Activated CD8-positive, alpha-beta T cell treated with anti-CD3 and anti-CD28 coated beads, Interleukin-2, amount 10 ng/mL, durations not matched to agents 7 days and 5 days (primary cell): ENCODE measurements at regions not wholly inside any gene's neighbourhood (a gene's known extent, or its start where the extent isn't known, plus 50 kb on each side); places are given as distances from the start of the nearest gene placed in this dataset.

Experiments
- ATAC-seq: fragments of 150-1000 bp; cut with Tn5 transposase; one replicate; pipeline ENCODE4 v1.10.0; 2021; ENCODE audit warnings: moderate library complexity
- CTCF ChIA-PET: fragments of 350-600 bp; sonication (Branson Sonifier 250); formaldehyde crosslinking; loops from one replicate; lab custom pipeline; 2021; ENCODE audit warnings: antibody characterized with exemption; lab: Charles Lee
- POLR2A ChIA-PET: fragments of 350-600 bp; sonication (Branson Sonifier 250); formaldehyde crosslinking; loops from one replicate; lab custom pipeline; 2021; ENCODE audit warnings: antibody characterized with exemption; lab: Charles Lee
- DNase-seq: peaks from one replicate; pipeline ENCODE4 v3.0.0-alpha.2; 2020
- H3K27ac Mint-ChIP-seq: one replicate; pipeline ENCODE4 v1.8.0; 2021; ENCODE audit warnings: mild to moderate bottlenecking, mixed read lengths
- H3K27me3 Mint-ChIP-seq: one replicate; pipeline ENCODE4 v1.8.0; 2021; ENCODE audit warnings: low read depth, mixed read lengths
- H3K36me3 Mint-ChIP-seq: one replicate; pipeline ENCODE4 v1.8.0; 2021; ENCODE audit warnings: low read depth, mixed read lengths
- H3K4me1 Mint-ChIP-seq: one replicate; pipeline ENCODE4 v1.8.0; 2021; ENCODE audit warnings: low read depth, mixed read lengths
- H3K4me3 Mint-ChIP-seq: one replicate; pipeline ENCODE4 v1.8.0; 2021; ENCODE audit warnings: mild to moderate bottlenecking, mixed read lengths
- H3K9me3 Mint-ChIP-seq: one replicate; pipeline ENCODE4 v1.8.0; 2022; ENCODE audit warnings: mixed read lengths; ENCODE audit not compliant: insufficient read depth

DNA sequence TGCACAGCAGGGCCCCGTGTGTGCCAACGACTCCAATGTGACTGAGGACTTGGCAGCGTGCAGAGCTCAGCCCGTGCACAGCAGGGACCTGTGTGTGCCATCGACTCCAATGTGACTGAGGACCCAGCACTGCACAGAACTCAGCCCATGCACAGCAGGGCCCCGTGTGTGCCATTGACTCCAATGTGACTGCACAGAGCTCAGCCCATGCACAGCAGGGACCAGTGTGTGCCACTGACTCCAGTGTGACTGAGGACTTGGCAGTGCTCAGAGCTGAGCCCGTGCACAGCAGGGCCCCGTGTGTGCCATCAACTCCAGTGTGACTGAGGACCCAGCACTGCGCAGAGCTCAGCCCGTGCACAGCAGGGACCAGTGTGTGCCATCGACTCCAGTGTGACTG lies 347.8 kb upstream of the B3GAT1 start:
- ChIA-PET CTCF (no interaction called here), POLR2A (no interaction called here)
- H3K27me3 Mint-ChIP-seq: peaks cover 2% of the 10 kb centered on the region
- H3K4me1 Mint-ChIP-seq: no peaks in the 10 kb centered on the region
- H3K9me3 Mint-ChIP-seq: no peaks in the 10 kb centered on the region
- no peaks in the 10 kb centered on the region for H3K36me3 Mint-ChIP-seq
- no peak overlapping the region for H3K4me3 Mint-ChIP-seq
- ATAC-seq (no peak), DNase-seq (no peak)
- H3K27ac Mint-ChIP-seq: no peak overlapping the region

DNA sequence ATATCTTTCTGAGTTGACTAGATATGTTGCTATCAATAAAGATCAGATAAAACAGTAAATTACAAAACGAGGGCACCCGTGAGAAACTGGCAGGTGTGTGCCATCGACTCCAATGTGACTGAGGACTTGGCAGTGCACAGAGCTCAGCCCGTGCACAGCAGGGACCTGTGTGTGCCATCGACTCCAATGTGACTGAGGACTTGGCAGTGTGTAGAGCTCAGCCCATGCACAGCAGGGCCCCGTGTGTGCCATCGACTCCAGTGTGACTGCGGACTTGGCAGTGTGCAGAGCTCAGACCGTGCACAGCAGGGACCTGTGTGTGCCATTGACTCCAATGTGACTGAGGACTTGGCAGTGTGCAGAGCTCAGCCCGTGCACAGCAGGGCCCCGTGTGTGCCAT lies 347.2 kb upstream of the B3GAT1 start:
- ChIA-PET POLR2A (no interaction called here), CTCF (no interaction called here)
- H3K27me3 Mint-ChIP-seq: no peaks in the 10 kb centered on the region
- no peaks in the 10 kb centered on the region for H3K36me3 Mint-ChIP-seq
- H3K27ac Mint-ChIP-seq: no peak overlapping the region
- H3K4me1 Mint-ChIP-seq: no peaks in the 10 kb centered on the region
- no peak for DNase-seq
- ATAC-seq: no peak
- H3K9me3 Mint-ChIP-seq: no peaks in the 10 kb centered on the region
- no peak overlapping the region for H3K4me3 Mint-ChIP-seq

DNA sequence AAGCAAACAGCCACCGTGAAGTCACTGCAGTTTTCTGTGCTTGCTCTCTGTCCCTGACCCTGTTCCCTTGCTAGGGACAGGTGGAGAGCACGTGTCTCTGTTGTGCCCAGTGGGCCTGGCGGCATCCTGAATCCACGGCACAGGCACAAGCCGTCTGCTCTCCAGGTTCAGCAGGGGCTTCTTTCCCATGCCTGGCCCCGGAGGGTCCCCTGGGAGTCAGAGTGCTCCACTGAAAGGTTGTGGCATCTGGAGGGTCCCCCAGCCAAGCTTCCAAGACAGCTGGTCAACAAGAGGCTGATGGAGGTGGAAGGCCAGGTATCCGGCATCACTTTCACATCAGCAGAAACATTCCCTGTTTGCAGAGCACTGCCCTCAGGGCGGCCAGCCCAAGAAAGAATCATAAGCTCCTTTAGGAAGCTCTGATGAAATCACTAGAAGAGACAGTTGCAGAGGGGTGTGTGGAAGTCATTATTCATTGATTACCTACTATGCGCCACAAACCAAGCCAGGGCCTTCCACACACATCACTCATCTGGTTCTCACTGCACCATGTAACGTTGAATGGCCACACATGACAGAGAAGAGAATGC lies 346.4 kb upstream of the B3GAT1 start:
- Mint-ChIP-seq H3K4me3 (no peak overlapping the region), H3K4me1 (no peaks in the 10 kb centered on the region), H3K27me3 (no peaks in the 10 kb centered on the region), H3K36me3 (no peaks in the 10 kb centered on the region), H3K9me3 (no peaks in the 10 kb centered on the region), H3K27ac (no peak overlapping the region)
- DNase-seq (no peak), ATAC-seq (no peak)
- ChIA-PET CTCF (no interaction called here), POLR2A (no interaction called here)

DNA sequence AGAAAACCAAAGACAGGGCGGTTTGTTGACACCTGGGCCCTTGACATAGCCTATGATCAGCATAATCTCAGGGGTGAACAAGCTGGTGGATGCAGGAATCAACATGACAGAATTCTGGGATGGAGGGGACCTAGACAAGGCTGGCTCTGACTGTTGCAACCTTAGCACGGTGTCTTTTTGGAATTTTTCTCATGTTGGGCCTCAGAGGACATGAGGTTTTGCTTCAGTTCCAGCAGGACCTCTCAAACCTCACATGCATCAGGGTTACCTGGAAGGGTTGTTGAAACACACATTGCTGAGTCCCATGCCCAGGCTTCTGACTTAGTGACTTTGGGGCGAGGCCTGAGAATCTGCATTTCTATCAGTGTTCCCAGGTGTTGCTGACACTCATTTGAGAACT lies 345.6 kb upstream of the B3GAT1 start:
- CTCF ChIA-PET: no interaction called here
- Mint-ChIP-seq H3K27ac (no peak overlapping the region), H3K4me3 (no peak overlapping the region), H3K36me3 (no peaks in the 10 kb centered on the region), H3K4me1 (no peaks in the 10 kb centered on the region), H3K9me3 (no peaks in the 10 kb centered on the region), H3K27me3 (no peaks in the 10 kb centered on the region)
- POLR2A ChIA-PET: no interaction called here
- ATAC-seq: no peak
- DNase-seq: no peak

DNA sequence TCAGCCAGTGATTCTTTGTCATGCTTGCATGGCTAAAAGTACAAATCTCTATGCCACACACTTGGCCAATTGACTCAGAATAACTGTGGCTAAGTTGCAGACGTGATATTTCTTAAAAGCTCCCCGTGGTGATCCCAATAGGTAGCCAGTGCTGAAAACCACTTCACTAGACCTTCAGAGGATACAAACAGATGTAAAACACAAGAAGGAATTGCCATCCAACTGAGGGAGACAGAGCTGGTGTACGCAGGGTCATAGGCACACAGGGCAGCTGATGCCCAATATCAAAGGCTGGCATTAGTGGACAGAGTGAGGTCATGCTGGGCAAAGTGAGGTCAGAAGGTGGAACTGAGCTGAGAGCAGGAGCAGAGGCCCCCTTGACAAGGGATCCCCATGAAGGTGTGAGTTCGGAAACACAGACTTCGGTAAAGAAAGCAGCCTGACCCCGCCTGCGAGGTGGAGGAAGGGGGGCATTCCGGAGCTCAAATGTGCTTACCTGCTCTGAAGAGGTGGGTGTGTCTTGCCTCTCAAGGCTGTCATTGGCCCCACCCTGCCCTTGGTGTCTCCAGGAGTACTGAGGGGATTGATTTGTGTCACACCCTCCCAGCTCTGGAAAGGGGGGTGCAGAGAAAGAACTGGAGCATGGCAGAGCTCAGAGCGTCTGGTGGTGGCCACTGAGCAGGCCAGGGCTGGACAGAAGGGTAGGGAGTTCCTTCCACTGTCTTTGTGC lies 344.9 kb upstream of the B3GAT1 start:
- ChIA-PET CTCF (no interaction called here), POLR2A (no interaction called here)
- Mint-ChIP-seq H3K9me3 (no peaks in the 10 kb centered on the region), H3K4me3 (no peak overlapping the region), H3K27ac (no peak overlapping the region), H3K27me3 (no peaks in the 10 kb centered on the region), H3K36me3 (no peaks in the 10 kb centered on the region), H3K4me1 (no peaks in the 10 kb centered on the region)
- DNase-seq (peak; percentile 5), ATAC-seq (no peak)

DNA sequence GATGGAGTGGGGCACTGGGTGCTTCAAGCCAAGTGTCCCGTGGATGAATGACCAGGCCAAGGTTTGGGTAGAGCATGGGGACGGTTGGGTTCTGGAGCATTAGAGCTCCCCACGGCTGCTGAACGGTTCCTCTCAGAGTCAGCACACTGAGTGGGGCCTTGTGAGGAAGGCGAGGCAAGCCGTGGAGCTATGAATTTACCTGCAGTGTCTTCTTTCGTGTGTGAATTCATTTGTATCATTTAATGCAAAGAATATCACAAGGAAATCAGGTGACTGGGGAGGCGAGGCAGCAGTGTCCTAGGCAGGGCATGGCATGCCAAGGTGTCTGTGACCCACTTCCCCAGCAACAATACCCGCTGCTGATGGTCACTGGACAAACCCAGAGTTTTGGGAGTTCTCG lies 343.5 kb upstream of the B3GAT1 start:
- Mint-ChIP-seq H3K27ac (no peak overlapping the region), H3K4me1 (no peaks in the 10 kb centered on the region), H3K27me3 (no peaks in the 10 kb centered on the region), H3K36me3 (no peaks in the 10 kb centered on the region), H3K4me3 (no peak overlapping the region), H3K9me3 (no peaks in the 10 kb centered on the region)
- ATAC-seq (no peak), DNase-seq (peak; percentile 14)
- ChIA-PET CTCF (no interaction called here), POLR2A (no interaction called here)

DNA sequence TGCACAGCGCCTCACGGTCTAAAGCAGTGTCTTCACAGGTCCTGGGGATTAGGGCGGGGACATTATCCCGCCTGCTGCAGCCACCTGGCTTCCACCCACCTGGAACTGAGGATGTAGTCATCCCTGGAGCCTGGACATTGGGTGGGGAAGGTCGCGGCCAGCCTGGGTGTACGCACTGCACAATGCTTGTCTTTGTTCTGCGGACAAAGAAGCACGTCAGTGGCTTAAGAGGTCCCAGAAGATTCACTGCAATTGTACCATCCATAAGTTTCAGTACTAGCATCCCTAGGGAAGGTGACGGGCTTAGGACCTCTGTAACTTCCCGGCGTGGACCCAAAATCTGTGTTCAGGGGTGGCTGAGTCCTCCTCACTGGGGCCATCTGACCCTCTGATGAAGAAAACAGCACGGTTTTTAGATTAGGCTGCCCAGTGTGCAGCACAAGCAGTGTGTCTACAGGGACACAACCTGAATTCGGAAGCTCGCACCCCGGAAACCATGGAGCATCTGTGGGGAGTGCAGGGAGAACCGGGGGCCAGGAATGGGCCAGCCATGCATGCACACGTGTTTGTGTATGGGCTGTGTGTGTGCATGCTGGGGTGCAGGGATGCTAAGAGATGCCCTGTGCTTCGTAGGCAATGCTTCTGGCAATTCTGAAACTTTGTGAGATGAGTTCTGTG lies 342.6 kb upstream of the B3GAT1 start:
- no peaks in the 10 kb centered on the region for H3K9me3 Mint-ChIP-seq
- no peak for DNase-seq
- H3K4me1 Mint-ChIP-seq: no peaks in the 10 kb centered on the region
- ATAC-seq: no peak
- H3K27me3 Mint-ChIP-seq: no peaks in the 10 kb centered on the region
- no peak overlapping the region for H3K27ac Mint-ChIP-seq
- CTCF ChIA-PET: no interaction called here
- H3K36me3 Mint-ChIP-seq: no peaks in the 10 kb centered on the region
- H3K4me3 Mint-ChIP-seq: no peak overlapping the region
- POLR2A ChIA-PET: no interaction called here

DNA sequence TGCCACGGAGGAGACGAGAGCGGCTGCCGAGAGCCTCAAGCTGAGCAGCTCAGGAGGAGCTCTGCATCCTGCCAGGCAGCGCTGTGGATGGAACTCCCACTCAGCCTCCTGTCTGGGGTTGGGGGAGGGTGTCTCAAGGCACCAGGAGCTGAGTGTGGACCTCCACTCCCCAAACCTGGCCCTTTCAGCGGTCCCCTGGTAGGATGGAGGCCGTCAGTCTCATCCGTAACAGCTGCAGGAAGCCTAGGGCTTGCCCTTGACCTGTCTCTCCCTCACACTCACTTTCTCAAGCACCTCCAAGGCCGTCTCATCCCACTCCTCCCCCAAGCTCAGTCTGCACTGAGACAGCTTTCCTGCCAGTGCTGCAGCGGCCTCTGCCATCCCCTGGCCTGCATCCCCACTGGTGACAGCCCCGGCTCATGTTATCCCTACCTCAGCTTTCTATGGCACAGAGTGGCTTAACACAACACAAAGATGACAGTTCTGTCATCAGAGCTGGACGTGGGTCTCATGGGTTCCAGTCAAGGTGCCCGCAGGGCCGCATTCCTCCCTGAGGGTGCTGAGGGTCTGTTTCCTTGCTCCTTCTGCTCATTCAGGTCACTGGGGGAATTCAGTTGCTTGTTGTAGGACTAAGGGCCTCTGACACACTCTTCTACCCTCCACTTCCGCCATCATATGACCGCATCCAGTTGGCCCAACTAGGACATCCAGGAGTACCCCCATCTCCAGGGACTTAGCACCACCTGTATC lies 341.9 kb upstream of the B3GAT1 start:
- Mint-ChIP-seq H3K9me3 (no peaks in the 10 kb centered on the region), H3K4me3 (no peak overlapping the region), H3K4me1 (no peaks in the 10 kb centered on the region), H3K27ac (no peak overlapping the region), H3K27me3 (no peaks in the 10 kb centered on the region), H3K36me3 (no peaks in the 10 kb centered on the region)
- peak; percentile 4 for DNase-seq
- CTCF ChIA-PET: no interaction called here
- POLR2A ChIA-PET: no interaction called here
- no peak for ATAC-seq

DNA sequence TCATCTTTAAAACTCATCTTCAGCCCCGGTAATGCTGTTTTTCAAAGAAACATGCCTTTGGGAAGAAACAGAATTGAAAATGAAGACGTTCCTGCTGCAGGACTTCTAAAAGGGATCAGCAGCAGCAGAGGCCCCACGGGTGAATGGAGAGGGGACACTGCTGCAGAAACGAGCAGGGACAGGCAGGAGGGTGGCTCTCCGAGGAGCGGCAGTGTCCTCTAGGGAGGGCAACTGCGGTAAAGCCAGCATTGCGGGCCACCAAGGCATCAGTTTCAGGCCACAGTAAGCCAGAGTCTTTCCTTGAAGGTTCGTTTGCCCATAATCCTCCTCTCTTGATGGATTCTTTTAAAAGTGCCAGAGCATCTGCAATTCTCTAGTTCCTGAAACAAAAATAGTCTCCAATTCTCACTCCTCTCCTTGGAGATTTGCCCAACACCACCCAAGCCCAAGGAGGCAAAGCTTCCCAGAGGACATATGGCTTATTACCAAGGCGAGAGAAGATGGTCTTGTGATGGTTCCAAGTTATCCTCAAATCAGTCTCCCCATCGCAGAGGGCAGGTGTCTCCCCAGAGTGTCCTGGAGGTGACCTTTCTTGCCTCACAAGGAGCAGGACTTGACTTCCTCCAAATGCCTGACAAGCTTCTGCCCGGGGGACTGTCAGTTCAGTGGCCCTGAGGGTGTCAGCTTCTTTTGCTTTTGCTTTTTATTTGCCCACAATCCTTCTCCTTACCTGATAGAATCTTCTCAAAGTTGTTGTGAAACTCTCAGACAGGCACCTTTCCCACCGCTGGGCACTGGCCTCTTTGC lies 341.1 kb upstream of the B3GAT1 start:
- POLR2A ChIA-PET: no interaction called here
- CTCF ChIA-PET: no interaction called here
- no peaks in the 10 kb centered on the region for H3K27me3 Mint-ChIP-seq
- H3K4me3 Mint-ChIP-seq: no peak overlapping the region
- no peak for DNase-seq
- ATAC-seq: no peak
- no peaks in the 10 kb centered on the region for H3K36me3 Mint-ChIP-seq
- H3K27ac Mint-ChIP-seq: no peak overlapping the region
- no peaks in the 10 kb centered on the region for H3K4me1 Mint-ChIP-seq
- H3K9me3 Mint-ChIP-seq: no peaks in the 10 kb centered on the region

DNA sequence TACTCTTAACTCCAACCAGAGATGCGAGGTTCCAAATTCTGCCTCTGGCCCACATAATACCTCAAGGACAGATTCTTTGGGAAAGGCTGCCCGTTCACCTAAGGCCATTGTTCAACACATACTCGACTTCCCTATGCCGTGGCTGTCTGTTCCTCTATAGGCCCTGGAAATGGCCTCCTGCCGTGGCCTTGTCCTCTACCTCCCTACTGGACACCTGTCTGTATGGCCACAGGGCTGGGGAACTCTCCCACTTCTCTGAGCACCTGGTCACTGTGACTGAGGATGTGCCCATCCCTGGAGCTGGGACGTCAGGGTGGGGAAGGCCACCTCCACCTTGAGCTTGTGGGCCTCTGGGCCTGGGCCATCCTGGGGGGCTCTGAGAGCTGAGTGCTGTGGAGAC lies 340.5 kb upstream of the B3GAT1 start:
- POLR2A ChIA-PET: no interaction called here
- H3K9me3 Mint-ChIP-seq: no peaks in the 10 kb centered on the region
- H3K27me3 Mint-ChIP-seq: no peaks in the 10 kb centered on the region
- H3K4me1 Mint-ChIP-seq: no peaks in the 10 kb centered on the region
- ATAC-seq (no peak), DNase-seq (no peak)
- no peak overlapping the region for H3K27ac Mint-ChIP-seq
- no peak overlapping the region for H3K4me3 Mint-ChIP-seq
- CTCF ChIA-PET: no interaction called here
- H3K36me3 Mint-ChIP-seq: no peaks in the 10 kb centered on the region

DNA sequence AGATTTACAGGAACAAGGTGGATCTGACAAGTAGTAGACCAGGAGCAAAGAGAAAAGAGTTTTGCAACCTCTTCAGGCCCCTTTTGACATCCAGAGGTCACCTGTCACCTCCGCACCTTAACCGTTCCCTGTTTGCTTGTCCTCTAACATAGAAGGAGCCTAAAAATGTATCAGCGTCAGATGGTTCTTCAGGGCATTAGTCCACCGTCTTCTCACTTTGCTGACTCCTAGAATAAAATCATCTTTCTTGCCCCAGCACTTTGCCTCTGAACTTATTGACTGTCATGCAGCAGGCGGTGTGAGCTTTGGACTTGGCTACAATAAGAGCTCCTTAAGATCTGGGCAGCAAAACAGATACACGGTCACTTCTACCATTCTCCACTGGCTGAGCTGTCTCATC lies 339.7 kb upstream of the B3GAT1 start:
- CTCF ChIA-PET: no interaction called here
- ATAC-seq (no peak), DNase-seq (no peak)
- Mint-ChIP-seq H3K4me1 (no peaks in the 10 kb centered on the region), H3K36me3 (no peaks in the 10 kb centered on the region), H3K27me3 (no peaks in the 10 kb centered on the region), H3K9me3 (no peaks in the 10 kb centered on the region), H3K4me3 (no peak overlapping the region), H3K27ac (no peak overlapping the region)
- POLR2A ChIA-PET: no interaction called here
